CD4-positive, alpha-beta T cell treated with Interleukin-15 for 1 hour (primary cell): ENCODE measurements at regions not wholly inside any gene's neighbourhood (a gene's known extent, or its start where the extent isn't known, plus 50 kb on each side); places are given as distances from the start of the nearest gene placed in this dataset.

ENCODE experiments used
- DNase-seq: peaks from one replicate; pipeline ENCODE4 v3.0.0-alpha.2; 2020

DNA sequence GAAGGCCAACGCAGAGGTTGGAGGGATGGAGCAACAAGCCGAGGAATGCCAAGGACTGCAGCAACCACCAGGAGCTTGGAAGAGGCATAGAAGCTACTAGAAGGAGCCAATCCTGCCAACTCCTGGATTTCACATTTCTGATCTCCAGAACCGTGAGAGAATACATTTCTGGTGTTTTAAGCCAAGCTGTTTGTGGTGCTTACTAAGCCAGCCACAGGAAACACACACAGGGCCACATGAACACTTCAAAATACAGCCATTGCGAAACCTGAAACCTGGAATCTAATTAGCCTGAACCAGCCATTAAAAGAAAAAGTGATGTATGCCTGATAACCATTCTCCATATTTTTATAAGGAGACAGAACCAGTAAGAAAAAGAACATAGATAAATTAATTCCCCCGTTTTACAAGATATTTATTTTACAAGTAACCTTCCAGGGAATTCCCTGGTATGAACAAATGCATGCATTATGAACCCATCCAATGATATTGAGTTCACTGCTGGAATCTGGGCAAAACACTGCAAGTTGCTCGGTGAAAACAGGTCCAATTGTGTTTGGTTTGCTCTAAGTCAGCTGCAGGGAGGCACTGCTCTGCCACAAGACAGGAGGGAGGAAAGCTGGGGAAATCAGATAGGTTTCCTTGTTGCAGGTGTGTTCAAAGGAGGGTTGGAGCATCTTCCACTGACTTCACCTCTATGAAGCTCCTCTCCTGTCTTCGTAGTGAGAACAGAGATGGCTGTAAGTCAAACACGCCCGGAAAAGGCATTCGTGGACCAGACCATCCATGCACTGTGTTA is 70.2 kb downstream of the ETS2 start:
- no peak for DNase-seq
